ENCODE measurements at regions not wholly inside any gene's neighbourhood (a gene's known extent, or its start where the extent isn't known, plus 50 kb on each side); places are given as distances from the start of the nearest gene placed in this dataset.
"Not testable (repeated sequence)": the region's sequence is repeated elsewhere in the genome, so short reads cannot be mapped to it uniquely, and the experiment has no call there.

DNA sequence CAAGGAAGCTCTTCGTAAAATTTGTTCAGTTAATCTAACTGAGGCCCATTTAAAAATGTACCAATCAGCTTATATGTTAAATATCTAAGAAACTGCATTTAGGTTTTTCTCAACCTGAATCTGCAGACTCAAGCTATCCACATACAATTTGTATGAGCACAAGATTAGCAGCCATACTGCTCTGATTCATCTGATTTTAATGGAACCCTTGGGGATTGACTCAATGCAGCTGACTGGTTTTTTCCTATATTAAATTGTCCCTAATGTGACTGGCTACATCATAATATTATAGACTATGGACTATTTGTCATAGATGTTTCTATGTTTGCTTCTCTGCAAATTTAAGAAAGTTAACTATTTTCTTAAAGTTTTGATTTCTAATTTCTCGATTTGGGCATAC is 451.0 kb upstream of the TUSC1 start:
- in situ Hi-C loops (cut with HindIII; ENCODE audit: low pct_ligation_motif_present, low sequenced_read_pairs) = no loop called here
- H3K27me3 ChIP-seq (replicated peaks) = no peaks in the 10 kb centered on the region
- peak; percentile 6 for DNase-seq
- no peaks in the 10 kb centered on the region for H3K36me3 ChIP-seq (replicated peaks)
- TF ChIP-seq, protein P1, sequence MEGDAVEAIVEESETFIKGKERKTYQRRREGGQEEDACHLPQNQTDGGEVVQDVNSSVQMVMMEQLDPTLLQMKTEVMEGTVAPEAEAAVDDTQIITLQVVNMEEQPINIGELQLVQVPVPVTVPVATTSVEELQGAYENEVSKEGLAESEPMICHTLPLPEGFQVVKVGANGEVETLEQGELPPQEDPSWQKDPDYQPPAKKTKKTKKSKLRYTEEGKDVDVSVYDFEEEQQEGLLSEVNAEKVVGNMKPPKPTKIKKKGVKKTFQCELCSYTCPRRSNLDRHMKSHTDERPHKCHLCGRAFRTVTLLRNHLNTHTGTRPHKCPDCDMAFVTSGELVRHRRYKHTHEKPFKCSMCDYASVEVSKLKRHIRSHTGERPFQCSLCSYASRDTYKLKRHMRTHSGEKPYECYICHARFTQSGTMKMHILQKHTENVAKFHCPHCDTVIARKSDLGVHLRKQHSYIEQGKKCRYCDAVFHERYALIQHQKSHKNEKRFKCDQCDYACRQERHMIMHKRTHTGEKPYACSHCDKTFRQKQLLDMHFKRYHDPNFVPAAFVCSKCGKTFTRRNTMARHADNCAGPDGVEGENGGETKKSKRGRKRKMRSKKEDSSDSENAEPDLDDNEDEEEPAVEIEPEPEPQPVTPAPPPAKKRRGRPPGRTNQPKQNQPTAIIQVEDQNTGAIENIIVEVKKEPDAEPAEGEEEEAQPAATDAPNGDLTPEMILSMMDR (IDR thresholded peaks at IDR 0.05; ENCODE audit: low read depth, low read length, missing control alignments) = no peak
- no peak overlapping the region for H3K4me3 ChIP-seq (ENCODE audit: low read depth, low read length)
- no peak overlapping the region for H3K27ac ChIP-seq

- Histone ChIP-seq H3K27ac (no peak overlapping the region), H3K4me3 (ENCODE audit: low read depth, low read length) (no peak overlapping the region), H3K36me3 (replicated peaks) (no peaks in the 10 kb centered on the region), H3K27me3 (replicated peaks) (no peaks in the 10 kb centered on the region)
- TF ChIP-seq, protein P1 (IDR thresholded peaks at IDR 0.05; ENCODE audit: low read depth, low read length, missing control alignments) = no peak
- in situ Hi-C loops (cut with HindIII; ENCODE audit: low pct_ligation_motif_present, low sequenced_read_pairs) = no loop called here
- DNase-seq = no peak
Measured at GRCh38 chr9:26125693-26126092, 447.4 kb upstream of the TUSC1 start.

- in situ Hi-C loops (cut with HindIII; ENCODE audit: low pct_ligation_motif_present, low sequenced_read_pairs); H3K27ac ChIP-seq: not testable (repeated sequence)
Measured at GRCh38 chr9:26116085-26116484, 437.8 kb upstream of the TUSC1 start.

GRCh38 chr9:26112724-26113123 is 434.5 kb upstream of the TUSC1 start:
- in situ Hi-C loops (cut with HindIII; ENCODE audit: low pct_ligation_motif_present, low sequenced_read_pairs) = no loop called here

More at GRCh38 chr9:26116085-26116484, 437.8 kb upstream of the TUSC1 start:
- not testable (repeated sequence) for H3K36me3 ChIP-seq (replicated peaks); DNase-seq; H3K4me3 ChIP-seq (ENCODE audit: low read depth, low read length); H3K27me3 ChIP-seq (replicated peaks)

DNA sequence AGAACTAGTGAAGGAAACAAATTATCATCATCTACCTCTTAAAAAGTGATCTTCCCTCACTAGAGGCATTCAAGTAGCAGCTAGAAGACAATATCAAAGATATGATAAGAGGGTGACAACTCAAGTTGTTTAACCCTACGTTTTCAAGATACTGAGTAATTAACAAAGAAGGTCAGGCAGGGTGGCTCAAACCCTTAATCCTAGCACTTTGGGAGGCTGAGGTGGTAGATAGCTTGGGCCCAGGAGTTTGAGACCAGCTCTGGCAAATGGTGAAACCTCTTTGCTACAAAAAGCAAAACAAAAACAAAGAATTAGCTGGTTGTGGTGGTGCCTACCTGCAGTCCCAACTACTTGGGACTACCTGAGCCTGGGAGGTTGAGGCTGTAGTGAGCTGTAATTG is 408.2 kb upstream of the TUSC1 start:
- in situ Hi-C loops (cut with HindIII; ENCODE audit: low pct_ligation_motif_present, low sequenced_read_pairs) = no loop called here
- no peaks in the 10 kb centered on the region for H3K36me3 ChIP-seq (replicated peaks)
- TF ChIP-seq, protein P1 (IDR thresholded peaks at IDR 0.05; ENCODE audit: low read depth, low read length, missing control alignments) = no peak
- DNase-seq = no peak
- no peaks in the 10 kb centered on the region for H3K27me3 ChIP-seq (replicated peaks)
- no peak overlapping the region for H3K4me3 ChIP-seq (ENCODE audit: low read depth, low read length)
- H3K27ac ChIP-seq = no peak overlapping the region

More at GRCh38 chr9:26112724-26113123, 434.5 kb upstream of the TUSC1 start:
- Histone ChIP-seq H3K27ac (no peak overlapping the region), H3K27me3 (replicated peaks) (no peaks in the 10 kb centered on the region), H3K4me3 (ENCODE audit: low read depth, low read length) (no peak overlapping the region), H3K36me3 (replicated peaks) (no peaks in the 10 kb centered on the region)
- TF ChIP-seq, protein P1 (IDR thresholded peaks at IDR 0.05; ENCODE audit: low read depth, low read length, missing control alignments) = no peak
- peak; percentile 7 for DNase-seq

DNA sequence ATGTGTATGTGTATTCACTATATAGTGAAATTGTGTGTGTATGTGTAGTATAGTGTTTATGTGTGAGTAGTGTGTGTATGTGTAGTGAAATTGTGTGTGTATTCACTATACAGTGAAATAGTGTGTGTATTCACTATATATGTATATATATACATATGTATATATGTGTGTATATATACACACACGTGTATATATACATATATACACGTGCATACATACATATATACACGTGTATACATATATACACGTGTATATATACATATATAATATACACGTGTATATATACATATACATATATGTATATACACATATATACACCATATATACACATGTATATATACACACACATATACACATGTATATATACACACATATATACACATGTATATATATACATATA is 403.6 kb upstream of the TUSC1 start:
- in situ Hi-C loops (cut with HindIII; ENCODE audit: low pct_ligation_motif_present, low sequenced_read_pairs) = no loop called here
- H3K27me3 ChIP-seq (replicated peaks) = no peaks in the 10 kb centered on the region
- TF ChIP-seq, protein P1 (IDR thresholded peaks at IDR 0.05; ENCODE audit: low read depth, low read length, missing control alignments) = no peak
- no peak overlapping the region for H3K27ac ChIP-seq
- no peaks in the 10 kb centered on the region for H3K36me3 ChIP-seq (replicated peaks)
- no peak overlapping the region for H3K4me3 ChIP-seq (ENCODE audit: low read depth, low read length)
- no peak for DNase-seq

Data from brain microvascular endothelial cell (primary cell).